ENCODE measurements at regions not wholly inside any gene's neighbourhood (a gene's known extent, or its start where the extent isn't known, plus 50 kb on each side); places are given as distances from the start of the nearest gene placed in this dataset.

- no peak overlapping the region for H3K23ac ChIP-seq (ENCODE audit: insufficient read length)
- no peak overlapping the region for H2AFZ ChIP-seq (ENCODE audit: low read length)
- H2BK120ac ChIP-seq (replicated peaks; ENCODE audit: low read depth, low read length), result no peak overlapping the region
- no peaks in the 10 kb centered on the region for H3K9me3 ChIP-seq (ENCODE audit: insufficient read depth in 2 of 2, low read depth in 1 of 2, low read length in 1 of 2)
- H3K36me3 ChIP-seq (ENCODE audit: control insufficient read depth in 2 of 4, insufficient read depth in 4 of 4, low read length in 3 of 4), result no peaks in the 10 kb centered on the region
- H3K79me2 ChIP-seq (ENCODE audit: control insufficient read depth in 1 of 2, insufficient read depth in 2 of 2, low read length in 2 of 2), result no peaks in the 10 kb centered on the region
- no peak overlapping the region for H3K9ac ChIP-seq (replicated peaks in 1 of 4; ENCODE audit: extremely low read depth in 1 of 4, low read depth in 3 of 4, low read length in 3 of 4)
- no peak overlapping the region for H3K56ac ChIP-seq (replicated peaks; ENCODE audit: insufficient read length, low read depth, low read length)
- H3K27me3 ChIP-seq (replicated peaks in 1 of 4; ENCODE audit: control insufficient read depth in 3 of 4, extremely low read depth in 1 of 4, insufficient read depth in 3 of 4, low read length in 3 of 4), result no peaks in the 10 kb centered on the region
- no peak overlapping the region for H3K4me2 ChIP-seq (ENCODE audit: insufficient read depth in 1 of 2, low read depth in 2 of 2, low read length in 2 of 2)
- POLR2A ChIA-PET (ENCODE audit: partially characterized antibody), result no interaction called here
- no peak overlapping the region for H3K18ac ChIP-seq (ENCODE audit: extremely low read depth, low read length)
- FAIRE-seq (no peak), DNase-seq (ENCODE audit: low read depth in 1 of 2, low spot score in 2 of 2) (no peak)
- no peaks in the 10 kb centered on the region for H3K4me1 ChIP-seq (replicated peaks in 1 of 4; ENCODE audit: control insufficient read depth in 3 of 4, insufficient read depth in 4 of 4, low read length in 3 of 4)
- H4K8ac ChIP-seq (ENCODE audit: extremely low read depth, insufficient read depth, low read length), result no peak overlapping the region
- CTCF ChIA-PET (ENCODE audit: partially characterized antibody), result no interaction called here
- H3K23me2 ChIP-seq (ENCODE audit: low read depth, low read length), result no peaks in the 10 kb centered on the region
- no peak overlapping the region for H2AK5ac ChIP-seq (ENCODE audit: low read depth, low read length)
- H3K79me1 ChIP-seq (ENCODE audit: low read depth, low read length), result no peaks in the 10 kb centered on the region
- no peak overlapping the region for H3K4ac ChIP-seq (replicated peaks; ENCODE audit: insufficient read length, low read depth, low read length)
- no peak overlapping the region for H3K14ac ChIP-seq (ENCODE audit: insufficient read length)
- no peak overlapping the region for H2BK20ac ChIP-seq (ENCODE audit: low read length)
- no peak for TF ChIP-seq GABPA (IDR thresholded peaks at IDR 0.05; ENCODE audit: borderline replicate concordance, insufficient read depth, low read length)
- no peak for TF ChIP-seq ATF2 (IDR thresholded peaks at IDR 0.05; ENCODE audit: low read length)
- no peak for TF ChIP-seq BRCA1 (IDR thresholded peaks at IDR 0.05; ENCODE audit: low read depth, low read length)
- no peak for TF ChIP-seq TAF1 (IDR thresholded peaks at IDR 0.05; ENCODE audit: low read depth, low read length)
- no peak for TF ChIP-seq EP300 (IDR thresholded peaks at IDR 0.05; ENCODE audit: borderline replicate concordance in 1 of 2, low read depth in 2 of 2, low read length in 2 of 2)
- no peak for TF ChIP-seq TCF12 (IDR thresholded peaks at IDR 0.05; ENCODE audit: low read depth, low read length)
- no peak for TF ChIP-seq TBP (IDR thresholded peaks at IDR 0.05; ENCODE audit: low read depth, low read length)
- TF ChIP-seq POLR2AphosphoS5 (IDR thresholded peaks at IDR 0.05; ENCODE audit: low read depth, low read length), result no peak
- TF ChIP-seq EGR1 (IDR thresholded peaks at IDR 0.05; ENCODE audit: borderline replicate concordance, low read depth, low read length), result no peak
- TF ChIP-seq SIX5 (IDR thresholded peaks at IDR 0.05; ENCODE audit: low read depth, low read length), result no peak
- H2BK12ac ChIP-seq (ENCODE audit: low read depth, low read length), result no peak overlapping the region
- no peak overlapping the region for H3K27ac ChIP-seq (ENCODE audit: low read depth, low read length)
- H2BK5ac ChIP-seq (ENCODE audit: low read depth, low read length), result no peak overlapping the region
- H4K5ac ChIP-seq (ENCODE audit: insufficient read length, low read depth, low read length), result no peak overlapping the region
- H3K4me3 ChIP-seq (ENCODE audit: extremely low read depth in 1 of 4, insufficient read depth in 2 of 4, low read depth in 3 of 4, low read length in 4 of 4), result no peak overlapping the region
- H4K20me1 ChIP-seq (replicated peaks in 1 of 2; ENCODE audit: control insufficient read depth in 1 of 2, insufficient read depth in 2 of 2, low read length in 2 of 2), result no peaks in the 10 kb centered on the region
- no peak overlapping the region for H4K91ac ChIP-seq (replicated peaks; ENCODE audit: insufficient read length, low read length)
- H2BK15ac ChIP-seq (ENCODE audit: low read length), result no peak overlapping the region
Measured at GRCh38 chr4:114249976-114250375, 270.5 kb upstream of the ARSJ start.

Data from H1 (cell line).